ENCODE measurements at regions not wholly inside any gene's neighbourhood (a gene's known extent, or its start where the extent isn't known, plus 50 kb on each side); places are given as distances from the start of the nearest gene placed in this dataset.

GRCh38 chr5:21686706-21687105 is 1166.4 kb downstream of the CDH12 start:
- intact Hi-C loops (cut with DNase I), result no loop called here
- no peaks in the 10 kb centered on the region for H3K4me1 ChIP-seq (replicated peaks)
- no peak overlapping the region for H3K4me3 ChIP-seq
- no peak overlapping the region for H3K27ac ChIP-seq
- H3K36me3 ChIP-seq, result no peaks in the 10 kb centered on the region
- DNase-seq (ENCODE audit: low spot score), result no peak
- no peaks in the 10 kb centered on the region for H3K9me3 ChIP-seq
- TF ChIP-seq POLR2AphosphoS5 (IDR thresholded peaks at IDR 0.05) (no peak), POLR2A (IDR thresholded peaks at IDR 0.05) (no peak), CTCF (IDR thresholded peaks at IDR 0.05) (no peak)
- H3K27me3 ChIP-seq (replicated peaks; ENCODE audit: insufficient read depth), result no peaks in the 10 kb centered on the region
- 61% methylated on average over 4 of the region's 4 CpGs for WGBS

GRCh38 chr5:21685522-21685921 is 1167.6 kb downstream of the CDH12 start:
- no peaks in the 10 kb centered on the region for H3K27me3 ChIP-seq (replicated peaks; ENCODE audit: insufficient read depth)
- TF ChIP-seq POLR2AphosphoS5 (IDR thresholded peaks at IDR 0.05) (no peak), CTCF (IDR thresholded peaks at IDR 0.05) (no peak), POLR2A (IDR thresholded peaks at IDR 0.05) (no peak)
- WGBS, result 91% methylated on average over 4 of the region's 4 CpGs
- H3K36me3 ChIP-seq, result no peaks in the 10 kb centered on the region
- no peak overlapping the region for H3K27ac ChIP-seq
- no peaks in the 10 kb centered on the region for H3K9me3 ChIP-seq
- no peak for DNase-seq (ENCODE audit: low spot score)
- no peak overlapping the region for H3K4me3 ChIP-seq
- intact Hi-C loops (cut with DNase I), result no loop called here
- H3K4me1 ChIP-seq (replicated peaks), result no peaks in the 10 kb centered on the region

- 21% methylated on average over 1 of the region's 1 CpG for WGBS
- Histone ChIP-seq H3K4me1 (replicated peaks) (no peaks in the 10 kb centered on the region), H3K27ac (no peak overlapping the region), H3K27me3 (replicated peaks; ENCODE audit: insufficient read depth) (no peaks in the 10 kb centered on the region), H3K9me3 (no peaks in the 10 kb centered on the region), H3K36me3 (no peaks in the 10 kb centered on the region), H3K4me3 (no peak overlapping the region)
- intact Hi-C loops (cut with DNase I), result no loop called here
- no peak for DNase-seq (ENCODE audit: low spot score)
- no peak for TF ChIP-seq POLR2A (IDR thresholded peaks at IDR 0.05)
- TF ChIP-seq CTCF (IDR thresholded peaks at IDR 0.05), result no peak
- TF ChIP-seq POLR2AphosphoS5 (IDR thresholded peaks at IDR 0.05), result no peak
Observed at GRCh38 chr5:21684992-21685391, 1168.2 kb downstream of the CDH12 start.

- Histone ChIP-seq H3K36me3 (no peaks in the 10 kb centered on the region), H3K27me3 (replicated peaks; ENCODE audit: insufficient read depth) (no peaks in the 10 kb centered on the region), H3K4me1 (replicated peaks) (no peaks in the 10 kb centered on the region), H3K9me3 (no peaks in the 10 kb centered on the region), H3K4me3 (no peak overlapping the region), H3K27ac (no peak overlapping the region)
- intact Hi-C loops (cut with DNase I), result no loop called here
- TF ChIP-seq POLR2A (IDR thresholded peaks at IDR 0.05), result no peak
- no peak for TF ChIP-seq CTCF (IDR thresholded peaks at IDR 0.05)
- TF ChIP-seq POLR2AphosphoS5 (IDR thresholded peaks at IDR 0.05), result no peak
- no peak for DNase-seq (ENCODE audit: low spot score)
- WGBS, result 74% methylated on average over 2 of the region's 2 CpGs
Observed at GRCh38 chr5:21681911-21682310, 1171.2 kb downstream of the CDH12 start.

- 90% methylated on average over 2 of the region's 2 CpGs for WGBS
- DNase-seq (ENCODE audit: low spot score), result no peak
- H3K9me3 ChIP-seq, result no peaks in the 10 kb centered on the region
- H3K36me3 ChIP-seq, result no peaks in the 10 kb centered on the region
- H3K27ac ChIP-seq, result no peak overlapping the region
- no peaks in the 10 kb centered on the region for H3K27me3 ChIP-seq (replicated peaks; ENCODE audit: insufficient read depth)
- TF ChIP-seq CTCF (IDR thresholded peaks at IDR 0.05), result no peak
- H3K4me3 ChIP-seq, result no peak overlapping the region
- H3K4me1 ChIP-seq (replicated peaks), result no peaks in the 10 kb centered on the region
- intact Hi-C loops (cut with DNase I), result no loop called here
Observed at GRCh38 chr5:21680641-21681040, 1172.5 kb downstream of the CDH12 start.
